ENCODE measurements at regions not wholly inside any gene's neighbourhood (a gene's known extent, or its start where the extent isn't known, plus 50 kb on each side); places are given as distances from the start of the nearest gene placed in this dataset.

GRCh38 chr1:187790724-187791123 is 962.0 kb downstream of the PLA2G4A start:
- TF ChIP-seq CTCF (IDR thresholded peaks at IDR 0.05) (no peak), ZFX (IDR thresholded peaks at IDR 0.05; ENCODE audit: borderline replicate concordance) (no peak)

Measured in 22Rv1 (cell line).